GM23338 (cell line): ENCODE measurements at regions not wholly inside any gene's neighbourhood (a gene's known extent, or its start where the extent isn't known, plus 50 kb on each side); places are given as distances from the start of the nearest gene placed in this dataset.

Experiments used
- ATAC-seq: fragments of 200-7000 bp; cut with Tn5 transposase; 3 replicates; pipeline ENCODE4 v1.9.1; 2020
- DNase-seq: peaks from one replicate; pipeline ENCODE4 v3.0.0-alpha.2; 2015; ENCODE audit warnings: low spot score
- H2AFZ ChIP-seq: fragments of 200-600 bp; sonication (generic); 2 replicates; pipeline ENCODE4 v1.8.0; 2016; ENCODE audit warnings: antibody characterized with exemption, mild to moderate bottlenecking, moderate library complexity
- H3F3A ChIP-seq: fragments of 200-600 bp; sonication (generic); replicated peaks from 2 replicates; pipeline ENCODE4 v1.8.0; 2017; ENCODE audit warnings: antibody characterized with exemption, mixed run types, low read depth
- H3K27ac ChIP-seq: fragments of 200-600 bp; sonication (generic); 2 replicates; pipeline ENCODE4 v1.6.1; 2016; ENCODE audit warnings: low read depth
- H3K27me3 ChIP-seq: fragments of 200-600 bp; sonication (generic); 2 replicates; pipeline ENCODE4 v1.8.0; 2016; ENCODE audit warnings: mild to moderate bottlenecking, mixed run types, moderate library complexity; ENCODE audit not compliant: insufficient read depth
- H3K36me3 ChIP-seq: fragments of 200-600 bp; sonication (generic); 2 replicates; pipeline ENCODE4 v1.8.0; 2016; ENCODE audit warnings: mild to moderate bottlenecking; ENCODE audit not compliant: insufficient read depth
- H3K4me1 ChIP-seq: fragments of 200-600 bp; sonication (generic); 2 replicates; pipeline ENCODE4 v1.8.0; 2016; ENCODE audit warnings: mild to moderate bottlenecking, moderate library complexity; ENCODE audit not compliant: insufficient read depth
- H3K4me2 ChIP-seq: fragments of 200-600 bp; sonication (generic); 2 replicates; pipeline ENCODE4 v1.7.1; 2017; ENCODE audit warnings: mixed run types
- H3K4me3 ChIP-seq: fragments of 200-600 bp; sonication (generic); 2 replicates; pipeline ENCODE4 v1.6.1; 2016; ENCODE audit warnings: mixed run types
- H3K79me2 ChIP-seq: fragments of 200-600 bp; sonication (generic); replicated peaks from 2 replicates; pipeline ENCODE4 v1.8.0; 2017; ENCODE audit warnings: mild to moderate bottlenecking; ENCODE audit not compliant: insufficient read depth
- H3K9me2 ChIP-seq: fragments of 200-600 bp; sonication (generic); 2 replicates; pipeline ENCODE4 v1.8.0; 2017; ENCODE audit not compliant: insufficient read depth
- H4K20me1 ChIP-seq: fragments of 200-600 bp; sonication (generic); replicated peaks from 2 replicates; pipeline ENCODE4 v1.8.0; 2017; ENCODE audit warnings: mild to moderate bottlenecking; ENCODE audit not compliant: insufficient read depth
- H3K27ac Mint-ChIP-seq: 2 replicates; pipeline ENCODE4 v1.8.0; 2020; ENCODE audit warnings: inconsistent platforms, mild to moderate bottlenecking, moderate library complexity, mixed read lengths
- H3K27me3 Mint-ChIP-seq: 3 replicates; pipeline ENCODE4 v1.8.0; 2022; ENCODE audit warnings: low read depth, mild to moderate bottlenecking, moderate library complexity, mixed read lengths, inconsistent platforms; ENCODE audit not compliant: insufficient read depth, poor library complexity
- H3K36me3 Mint-ChIP-seq: 3 replicates; pipeline ENCODE4 v1.8.0; 2021; ENCODE audit warnings: low read depth, mild to moderate bottlenecking, inconsistent platforms, moderate library complexity, mixed read lengths
- H3K4me1 Mint-ChIP-seq: 3 replicates; pipeline ENCODE4 v1.8.0; 2020; ENCODE audit warnings: mild to moderate bottlenecking, inconsistent platforms, mixed read lengths
- H3K4me3 Mint-ChIP-seq: 3 replicates; pipeline ENCODE4 v1.8.0; 2021; ENCODE audit warnings: moderate library complexity, mild to moderate bottlenecking, inconsistent platforms, mixed read lengths
- H3K9me3 Mint-ChIP-seq: 3 replicates; pipeline ENCODE4 v1.8.0; 2020; ENCODE audit warnings: moderate library complexity, mild to moderate bottlenecking, inconsistent platforms, mixed read lengths
- CREB1 ChIP-seq: fragments of 250-450 bp; sonication (Bioruptor Pico); IDR thresholded peaks from 2 replicates; pipeline ENCODE4 v1.5.0; 2020; ENCODE audit warnings: low read depth, mild to moderate bottlenecking, moderate library complexity
- ETS1 ChIP-seq: IDR thresholded peaks from 2 replicates; pipeline ENCODE4 v1.6.1; 2016; ENCODE audit warnings: antibody characterized with exemption
- EZH2 ChIP-seq: fragments of 200-600 bp; sonication (generic); IDR thresholded peaks from one replicate; pipeline ENCODE4 v1.8.0; 2017; ENCODE audit warnings: antibody characterized with exemption, mild to moderate bottlenecking, low read depth; ENCODE audit not compliant: unreplicated experiment
- EZH2phosphoT487 ChIP-seq: fragments of 200-600 bp; sonication (generic); IDR thresholded peaks from one replicate; pipeline ENCODE4 v1.8.1; 2018; ENCODE audit warnings: antibody characterized with exemption; ENCODE audit not compliant: unreplicated experiment
- JUNB ChIP-seq: IDR thresholded peaks from one replicate; pipeline ENCODE4 v1.6.1; 2016; ENCODE audit warnings: antibody characterized with exemption; ENCODE audit not compliant: unreplicated experiment
- NANOG ChIP-seq: IDR thresholded peaks from 2 replicates; pipeline ENCODE4 v1.6.1; 2016; ENCODE audit warnings: antibody characterized with exemption, borderline replicate concordance
- POLR2AphosphoS5 ChIP-seq: IDR thresholded peaks from 2 replicates; pipeline ENCODE4 v1.6.1; 2016; ENCODE audit warnings: antibody characterized with exemption, low read depth
- STAT1 ChIP-seq: IDR thresholded peaks from one replicate; pipeline ENCODE4 v1.6.1; 2016; ENCODE audit warnings: antibody characterized with exemption; ENCODE audit not compliant: unreplicated experiment
- ZNF114 ChIP-seq: fragments of 250-450 bp; sonication (Bioruptor Pico); IDR thresholded peaks from 2 replicates; pipeline ENCODE4 v1.5.0; 2020; ENCODE audit warnings: mild to moderate bottlenecking, moderate library complexity
- ZNF331 ChIP-seq: fragments of 250-450 bp; sonication (Bioruptor Pico); IDR thresholded peaks from 2 replicates; pipeline ENCODE4 v1.5.0; 2020; ENCODE audit warnings: low read depth, mild to moderate bottlenecking, moderate library complexity
- TF ChIP-seq, protein P1 (sequence below): IDR thresholded peaks from one replicate; pipeline ENCODE4 v1.6.1; 2018; ENCODE audit warnings: antibody characterized with exemption; ENCODE audit not compliant: unreplicated experiment
- TF ChIP-seq, protein P2 (sequence below), 2 experiments: fragments of 200-600 bp in 1 of 2; sonication (generic) in 1 of 2; conservative IDR thresholded peaks; 2 replicates each; pipeline versions ENCODE4 v1.5.1 to v1.6.1; 2016 to 2017; ENCODE audit warnings: antibody characterized with exemption in 2 of 2, low read depth in 2 of 2, mild to moderate bottlenecking in 2 of 2, moderate library complexity in 1 of 2

- peaks cover 9% of the 10 kb centered on the region; the same call in 2 of the 3 replicates for H3K9me3 Mint-ChIP-seq
- Histone ChIP-seq H4K20me1 (no peaks in the 10 kb centered on the region), H3K27me3 (no peaks in the 10 kb centered on the region), H3K36me3 (no peaks in the 10 kb centered on the region), H3K4me3 (no peak overlapping the region), H3F3A (no peaks in the 10 kb centered on the region), H3K4me1 (no peaks in the 10 kb centered on the region), H3K9me2 (0 out of 2 replicates have a peak, but pooled peaks cover 3% of the 10 kb centered on the region), H3K79me2 (no peaks in the 10 kb centered on the region), H3K27ac (no peak overlapping the region), H3K4me2 (no peak overlapping the region), H2AFZ (no peak overlapping the region)
- H3K27ac Mint-ChIP-seq: no peak overlapping the region
- no peak for DNase-seq
- no peak for ATAC-seq
- no peaks in the 10 kb centered on the region for H3K4me1 Mint-ChIP-seq
- no peaks in the 10 kb centered on the region for H3K27me3 Mint-ChIP-seq
- no peak overlapping the region for H3K4me3 Mint-ChIP-seq
- 0 out of 3 replicates have a peak, but pooled peaks cover 4% of the 10 kb centered on the region for H3K36me3 Mint-ChIP-seq
- no peak for TF ChIP-seq STAT1
Measured at GRCh38 chr6:92930171-92930570, 489.2 kb downstream of the EPHA7 start.

- H4K20me1 ChIP-seq: no peaks in the 10 kb centered on the region
- H3K4me1 ChIP-seq: no peaks in the 10 kb centered on the region
- no peak overlapping the region; the same call in 1 of the 2 replicates for H3K27ac Mint-ChIP-seq
- H3K36me3 Mint-ChIP-seq: no peaks in the 10 kb centered on the region
- H3K79me2 ChIP-seq: no peaks in the 10 kb centered on the region
- H3K4me2 ChIP-seq: no peak overlapping the region
- no peaks in the 10 kb centered on the region for H3K9me2 ChIP-seq
- no peaks in the 10 kb centered on the region for H3K27me3 ChIP-seq
- H3K9me3 Mint-ChIP-seq: no peaks in the 10 kb centered on the region
- no peaks in the 10 kb centered on the region for H3F3A ChIP-seq
- H3K4me1 Mint-ChIP-seq: peaks cover 10% of the 10 kb centered on the region; the same call in 2 of the 3 replicates
- H3K4me3 ChIP-seq: no peak overlapping the region
- DNase-seq: peak; percentile 24
- H3K27me3 Mint-ChIP-seq: no peaks in the 10 kb centered on the region
- H3K4me3 Mint-ChIP-seq: no peak overlapping the region
- no peaks in the 10 kb centered on the region for H3K36me3 ChIP-seq
- peak; percentile 64 for ATAC-seq
- no peak overlapping the region for H3K27ac ChIP-seq
- H2AFZ ChIP-seq: peak overlapping the region; percentile 57
- TF ChIP-seq ETS1 (no peak), NANOG (no peak), EZH2phosphoT487 (no peak), ZNF114 (no peak), ZNF331 (CRISPR knock-in tag) (no peak), POLR2AphosphoS5 (no peak), JUNB (no peak), EZH2 (no peak), CREB1 (no peak), STAT1 (no peak)
- TF ChIP-seq, protein P1, sequence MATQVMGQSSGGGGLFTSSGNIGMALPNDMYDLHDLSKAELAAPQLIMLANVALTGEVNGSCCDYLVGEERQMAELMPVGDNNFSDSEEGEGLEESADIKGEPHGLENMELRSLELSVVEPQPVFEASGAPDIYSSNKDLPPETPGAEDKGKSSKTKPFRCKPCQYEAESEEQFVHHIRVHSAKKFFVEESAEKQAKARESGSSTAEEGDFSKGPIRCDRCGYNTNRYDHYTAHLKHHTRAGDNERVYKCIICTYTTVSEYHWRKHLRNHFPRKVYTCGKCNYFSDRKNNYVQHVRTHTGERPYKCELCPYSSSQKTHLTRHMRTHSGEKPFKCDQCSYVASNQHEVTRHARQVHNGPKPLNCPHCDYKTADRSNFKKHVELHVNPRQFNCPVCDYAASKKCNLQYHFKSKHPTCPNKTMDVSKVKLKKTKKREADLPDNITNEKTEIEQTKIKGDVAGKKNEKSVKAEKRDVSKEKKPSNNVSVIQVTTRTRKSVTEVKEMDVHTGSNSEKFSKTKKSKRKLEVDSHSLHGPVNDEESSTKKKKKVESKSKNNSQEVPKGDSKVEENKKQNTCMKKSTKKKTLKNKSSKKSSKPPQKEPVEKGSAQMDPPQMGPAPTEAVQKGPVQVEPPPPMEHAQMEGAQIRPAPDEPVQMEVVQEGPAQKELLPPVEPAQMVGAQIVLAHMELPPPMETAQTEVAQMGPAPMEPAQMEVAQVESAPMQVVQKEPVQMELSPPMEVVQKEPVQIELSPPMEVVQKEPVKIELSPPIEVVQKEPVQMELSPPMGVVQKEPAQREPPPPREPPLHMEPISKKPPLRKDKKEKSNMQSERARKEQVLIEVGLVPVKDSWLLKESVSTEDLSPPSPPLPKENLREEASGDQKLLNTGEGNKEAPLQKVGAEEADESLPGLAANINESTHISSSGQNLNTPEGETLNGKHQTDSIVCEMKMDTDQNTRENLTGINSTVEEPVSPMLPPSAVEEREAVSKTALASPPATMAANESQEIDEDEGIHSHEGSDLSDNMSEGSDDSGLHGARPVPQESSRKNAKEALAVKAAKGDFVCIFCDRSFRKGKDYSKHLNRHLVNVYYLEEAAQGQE: no peak
- TF ChIP-seq, protein P2, sequence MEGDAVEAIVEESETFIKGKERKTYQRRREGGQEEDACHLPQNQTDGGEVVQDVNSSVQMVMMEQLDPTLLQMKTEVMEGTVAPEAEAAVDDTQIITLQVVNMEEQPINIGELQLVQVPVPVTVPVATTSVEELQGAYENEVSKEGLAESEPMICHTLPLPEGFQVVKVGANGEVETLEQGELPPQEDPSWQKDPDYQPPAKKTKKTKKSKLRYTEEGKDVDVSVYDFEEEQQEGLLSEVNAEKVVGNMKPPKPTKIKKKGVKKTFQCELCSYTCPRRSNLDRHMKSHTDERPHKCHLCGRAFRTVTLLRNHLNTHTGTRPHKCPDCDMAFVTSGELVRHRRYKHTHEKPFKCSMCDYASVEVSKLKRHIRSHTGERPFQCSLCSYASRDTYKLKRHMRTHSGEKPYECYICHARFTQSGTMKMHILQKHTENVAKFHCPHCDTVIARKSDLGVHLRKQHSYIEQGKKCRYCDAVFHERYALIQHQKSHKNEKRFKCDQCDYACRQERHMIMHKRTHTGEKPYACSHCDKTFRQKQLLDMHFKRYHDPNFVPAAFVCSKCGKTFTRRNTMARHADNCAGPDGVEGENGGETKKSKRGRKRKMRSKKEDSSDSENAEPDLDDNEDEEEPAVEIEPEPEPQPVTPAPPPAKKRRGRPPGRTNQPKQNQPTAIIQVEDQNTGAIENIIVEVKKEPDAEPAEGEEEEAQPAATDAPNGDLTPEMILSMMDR (conservative IDR thresholded peaks at IDR 0.05; ENCODE audit: low read depth in 2 of 2): no peak
Measured at GRCh38 chr6:92922216-92922806, 497.0 kb downstream of the EPHA7 start.
